Gastroesophageal sphincter (tissue), 4 donors: ENCODE measurements at regions not wholly inside any gene's neighbourhood (a gene's known extent, or its start where the extent isn't known, plus 50 kb on each side); places are given as distances from the start of the nearest gene placed in this dataset.

Experiments
- ATAC-seq: fragments of 150-250 bp; one replicate; pipeline ENCODE4 v1.9.1; 2016; ENCODE audit warnings: mild to moderate bottlenecking, moderate library complexity
- H3K27ac ChIP-seq, 4 donors: fragments of 200-600 bp; sonication (generic) in 3 of 4; 1 replicate in 3 of 4; 2 replicates in 1 of 4; pipeline ENCODE4 v1.5.1; 2016 to 2019
- H3K27me3 ChIP-seq: fragments of 200-600 bp; sonication (generic); one replicate; pipeline ENCODE4 v1.5.1; 2019
- H3K36me3 ChIP-seq, 2 donors: fragments of 200-600 bp; sonication (generic); one replicate each; pipeline ENCODE4 v1.5.1; 2019; ENCODE audit warnings: control low read depth in 1 of 2
- H3K4me1 ChIP-seq, 3 donors: fragments of 200-600 bp; sonication (generic); 1 replicate in 2 of 3; 2 replicates in 1 of 3; pipeline ENCODE4 v1.5.1; 2016 to 2019; ENCODE audit warnings: control low read depth in 2 of 3
- H3K4me3 ChIP-seq, 2 donors: fragments of 200-600 bp; sonication (generic); one replicate each; pipeline ENCODE4 v1.5.1; 2019; ENCODE audit warnings: mild to moderate bottlenecking in 1 of 2, moderate library complexity in 1 of 2
- H3K9me3 ChIP-seq, 3 donors: fragments of 200-600 bp; sonication (generic); one replicate each; pipeline ENCODE4 v1.5.1; 2017 to 2019; ENCODE audit warnings: control low read depth in 2 of 3
- CTCF ChIP-seq, 4 experiments: fragments of 200-600 bp in 2 of 4; fragments of 450-650 bp in 2 of 4; sonication (generic) in 1 of 4; IDR thresholded peaks; one replicate each; pipeline ENCODE4 v1.5.1; 2017 to 2019; ENCODE audit warnings: antibody characterized with exemption in 4 of 4, mild to moderate bottlenecking in 2 of 4, moderate library complexity in 2 of 4
- EP300 ChIP-seq: sonication (generic); formaldehyde crosslinking; IDR thresholded peaks from one replicate; pipeline ENCODE4 v1.6.1; 2017; ENCODE audit warnings: antibody characterized with exemption, mild to moderate bottlenecking
- POLR2A ChIP-seq, 2 donors: fragments of 450-650 bp; IDR thresholded peaks; one replicate each; pipeline ENCODE4 v1.6.1; 2017; ENCODE audit warnings: antibody characterized with exemption in 2 of 2, mild to moderate bottlenecking in 2 of 2, moderate library complexity in 1 of 2
- POLR2AphosphoS5 ChIP-seq: sonication (generic); formaldehyde crosslinking; IDR thresholded peaks from one replicate; pipeline ENCODE4 v1.6.1; 2017; ENCODE audit warnings: antibody characterized with exemption
- WGBS, 2 donors: methylation state at CpG; one replicate each; pipeline ENCODE4 v1.1.5; 2018; ENCODE audit warnings: low coverage in 1 of 2; 5-methylcytosine and 5-hydroxymethylcytosine counted together

GRCh38 chr20:48325656-48326433, 502.0 kb downstream of the PREX1 start:
- WGBS, 2 donors, result 87 to 90% methylated on average over 4 to 13 of the region's 31 CpGs
- H3K4me1 ChIP-seq, result peaks cover 0 to 40% (median 0%) of the 10 kb centered on the region in 3 donors
- TF ChIP-seq CTCF (IDR thresholded peaks at IDR 0.05), result no peak
- no peak for TF ChIP-seq POLR2A (IDR thresholded peaks at IDR 0.05)
- TF ChIP-seq POLR2AphosphoS5, result no peak
- no peak for TF ChIP-seq EP300

GRCh38 chr20:48324744-48325143, 503.1 kb downstream of the PREX1 start:
- no peak for TF ChIP-seq POLR2AphosphoS5
- TF ChIP-seq POLR2A (IDR thresholded peaks at IDR 0.05), result no peak
- TF ChIP-seq EP300, result no peak
- no peak for TF ChIP-seq CTCF (IDR thresholded peaks at IDR 0.05)
- H3K4me3 ChIP-seq, result no peak overlapping the region
- no peaks in the 10 kb centered on the region for H3K9me3 ChIP-seq
- 72 to 87% methylated on average over 2 to 4 of the region's 4 CpGs for WGBS, 2 donors
- no peak for ATAC-seq
- no peaks in the 10 kb centered on the region for H3K27me3 ChIP-seq
- no peaks in the 10 kb centered on the region for H3K36me3 ChIP-seq
- peaks cover 0 to 33% (median 0%) of the 10 kb centered on the region in 3 donors for H3K4me1 ChIP-seq
- no peak overlapping the region for H3K27ac ChIP-seq

More at GRCh38 chr20:48325656-48326433, 502.0 kb downstream of the PREX1 start:
- no peaks in the 10 kb centered on the region for H3K27me3 ChIP-seq
- ATAC-seq, result no peak
- no peak overlapping the region for H3K4me3 ChIP-seq
- H3K9me3 ChIP-seq, result no peaks in the 10 kb centered on the region
- no peaks in the 10 kb centered on the region for H3K36me3 ChIP-seq
- no peak overlapping the region for H3K27ac ChIP-seq

- Histone ChIP-seq H3K4me1 (peaks cover 0 to 15% (median 0%) of the 10 kb centered on the region in 3 donors), H3K27ac (no peak overlapping the region), H3K9me3 (no peaks in the 10 kb centered on the region), H3K4me3 (no peak overlapping the region), H3K27me3 (no peaks in the 10 kb centered on the region), H3K36me3 (no peaks in the 10 kb centered on the region)
- 86 to 88% methylated on average over 6 of the region's 6 CpGs for WGBS, 2 donors
- TF ChIP-seq POLR2AphosphoS5 (no peak), CTCF (IDR thresholded peaks at IDR 0.05) (no peak), POLR2A (IDR thresholded peaks at IDR 0.05) (no peak), EP300 (no peak)
- no peak for ATAC-seq
These were observed 506.5 kb downstream of the PREX1 start for GRCh38 chr20:48321271-48321670.

GRCh38 chr20:48319943-48320584, 507.7 kb downstream of the PREX1 start:
- 27 to 60% methylated on average over 3 to 5 of the region's 12 CpGs for WGBS, 2 donors
- H3K27me3 ChIP-seq, result no peaks in the 10 kb centered on the region
- H3K27ac ChIP-seq, result no peak overlapping the region
- no peaks in the 10 kb centered on the region for H3K36me3 ChIP-seq
- TF ChIP-seq EP300, result no peak
- TF ChIP-seq CTCF (IDR thresholded peaks at IDR 0.05), result no peak
- no peak for TF ChIP-seq POLR2AphosphoS5
- no peak for TF ChIP-seq POLR2A (IDR thresholded peaks at IDR 0.05)
- no peaks in the 10 kb centered on the region for H3K9me3 ChIP-seq
- ATAC-seq, result no peak
- H3K4me1 ChIP-seq, result peaks cover 0 to 12% (median 0%) of the 10 kb centered on the region in 3 donors
- H3K4me3 ChIP-seq, result no peak overlapping the region

- ATAC-seq, result no peak
These were observed 510.2 kb downstream of the PREX1 start for GRCh38 chr20:48317578-48317977.

More at GRCh38 chr20:48317578-48317977, 510.2 kb downstream of the PREX1 start:
- 60 to 88% methylated on average over 1 to 2 of the region's 6 CpGs for WGBS, 2 donors
- Histone ChIP-seq H3K27ac (no peak overlapping the region), H3K36me3 (no peaks in the 10 kb centered on the region), H3K27me3 (no peaks in the 10 kb centered on the region), H3K4me1 (no peaks in the 10 kb centered on the region), H3K9me3 (no peaks in the 10 kb centered on the region), H3K4me3 (no peak overlapping the region)
- TF ChIP-seq POLR2AphosphoS5 (no peak), CTCF (IDR thresholded peaks at IDR 0.05) (no peak), POLR2A (IDR thresholded peaks at IDR 0.05) (no peak), EP300 (no peak)
